ENCODE measurements at regions not wholly inside any gene's neighbourhood (a gene's known extent, or its start where the extent isn't known, plus 50 kb on each side); places are given as distances from the start of the nearest gene placed in this dataset.

GRCh38 chr1:221162352-221162751 lies 283.1 kb downstream of the HLX start:
- no peaks in the 10 kb centered on the region for H4K20me1 ChIP-seq (ENCODE audit: control insufficient read depth, insufficient read depth)
- intact Hi-C loops (cut with micrococcal nuclease; ENCODE audit: unreplicated experiment) (no loop called here), in situ Hi-C loops (cut with MboI) (no loop called here)
- ATAC-seq (no peak), FAIRE-seq (no peak), DNase-seq (ENCODE audit: low read depth, low spot score) (no peak)
- ChIA-PET CTCF (interaction anchor here (1.4 to 1.6 kb wide), 2 partner anchors 41 to 93 kb away, joined by 3 to 7 read pairs; no protein-coding TSS in a partner anchor), RAD21 (ENCODE audit: unreplicated experiment) (interaction anchor here (1.0 kb wide), 1 partner anchor 93 kb away, joined by 3 read pairs; no protein-coding TSS in a partner anchor), SMC1A (ENCODE audit: uncharacterized antibody, unreplicated experiment) (interaction anchor here (0.6 to 5.7 kb wide), 9 partner anchors 9 to 612 kb away, joined by 3 to 21 read pairs (median 3); no protein-coding TSS in a partner anchor), POLR2A (interaction anchor here (1.5 kb wide), 1 partner anchor 93 kb away, joined by 4 read pairs; no protein-coding TSS in a partner anchor)
- H3K4me1 ChIP-seq (ENCODE audit: control insufficient read depth, insufficient read depth, low read length): peaks cover 7% of the 10 kb centered on the region
- no peaks in the 10 kb centered on the region for H3K79me2 ChIP-seq (ENCODE audit: control insufficient read depth, insufficient read depth, low read length)
- H2AFZ ChIP-seq (ENCODE audit: control insufficient read depth, low read depth, low read length): no peak overlapping the region
- no peak overlapping the region for H3K9ac ChIP-seq (ENCODE audit: control insufficient read depth, insufficient read depth, low read length)
- WGBS (ENCODE audit: insufficient coverage, insufficient replicate concordance, low lambda C conversion rate, missing lambda C conversion rate): 41% methylated on average over 2 of the region's 2 CpGs
- H3K9me3 ChIP-seq (replicated peaks; ENCODE audit: control insufficient read depth, insufficient read depth, low read length): no peaks in the 10 kb centered on the region; the same call in 2 of the 3 replicates
- TF ChIP-seq ATF7 (IDR thresholded peaks at IDR 0.05; ENCODE audit: low read depth) (no peak), SMARCA5 (IDR thresholded peaks at IDR 0.05) (no peak), PML (IDR thresholded peaks at IDR 0.05; ENCODE audit: low read length) (no peak)
- no peak overlapping the region for H3K4me3 ChIP-seq
- no peak overlapping the region for H3K4me2 ChIP-seq (ENCODE audit: control insufficient read depth, insufficient read depth)
- H3K36me3 ChIP-seq (ENCODE audit: control insufficient read depth in 2 of 2, insufficient read depth in 2 of 2, low read length in 1 of 2): no peaks in the 10 kb centered on the region
- no TSS peak for BruUV-seq (replicated peaks)
- no peak overlapping the region for H3K27ac ChIP-seq (ENCODE audit: control insufficient read depth, insufficient read depth)
- H3K27me3 ChIP-seq (replicated peaks in 1 of 2; ENCODE audit: control insufficient read depth in 2 of 2, insufficient read depth in 2 of 2, low read length in 1 of 2): 0 out of 4 replicates have a peak, but pooled peaks cover 0 to 2% of the 10 kb centered on the region in 2 experiments

GRCh38 chr1:221162939-221163338 lies 283.7 kb downstream of the HLX start:
- RAD21 ChIA-PET (ENCODE audit: unreplicated experiment): interaction anchor here (0.6 to 1.7 kb wide), 4 partner anchors 29 to 117 kb away, joined by 3 to 5 read pairs (median 3); no protein-coding TSS in a partner anchor
- no peaks in the 10 kb centered on the region for H3K36me3 ChIP-seq (ENCODE audit: control insufficient read depth in 2 of 2, insufficient read depth in 2 of 2, low read length in 1 of 2)
- H2AFZ ChIP-seq (ENCODE audit: control insufficient read depth, low read depth, low read length): no peak overlapping the region
- 0 out of 4 replicates have a peak, but pooled peaks cover 0 to 2% of the 10 kb centered on the region in 2 experiments for H3K27me3 ChIP-seq (replicated peaks in 1 of 2; ENCODE audit: control insufficient read depth in 2 of 2, insufficient read depth in 2 of 2, low read length in 1 of 2)
- no peaks in the 10 kb centered on the region; the same call in 2 of the 3 replicates for H3K9me3 ChIP-seq (replicated peaks; ENCODE audit: control insufficient read depth, insufficient read depth, low read length)
- BruUV-seq (replicated peaks): no TSS peak
- ATAC-seq (no peak), FAIRE-seq (no peak), DNase-seq (ENCODE audit: low read depth, low spot score) (no peak)
- no peaks in the 10 kb centered on the region for H3K79me2 ChIP-seq (ENCODE audit: control insufficient read depth, insufficient read depth, low read length)
- TF ChIP-seq RAD51 (IDR thresholded peaks at IDR 0.05) (no peak), NKRF (conservative IDR thresholded peaks at IDR 0.05) (no peak), MYB (IDR thresholded peaks at IDR 0.05; ENCODE audit: borderline replicate concordance, low read depth, low read length) (no peak)
- no peaks in the 10 kb centered on the region for H4K20me1 ChIP-seq (ENCODE audit: control insufficient read depth, insufficient read depth)
- H3K4me2 ChIP-seq (ENCODE audit: control insufficient read depth, insufficient read depth): no peak overlapping the region
- WGBS (ENCODE audit: insufficient coverage, insufficient replicate concordance, low lambda C conversion rate, missing lambda C conversion rate): 81% methylated on average over 2 of the region's 2 CpGs
- intact Hi-C loops (cut with micrococcal nuclease; ENCODE audit: unreplicated experiment): no loop called here
- peaks cover 13% of the 10 kb centered on the region for H3K4me1 ChIP-seq (ENCODE audit: control insufficient read depth, insufficient read depth, low read length)
- no peak overlapping the region for H3K4me3 ChIP-seq
- POLR2A ChIA-PET: interaction anchor here (1.9 kb wide), 1 partner anchor 12 kb away, joined by 6 read pairs; no protein-coding TSS in a partner anchor
- H3K27ac ChIP-seq (ENCODE audit: control insufficient read depth, insufficient read depth): no peak overlapping the region
- CTCF ChIA-PET: interaction anchor here (0.9 to 1.6 kb wide), 2 partner anchors 41 to 93 kb away, joined by 3 to 7 read pairs; no protein-coding TSS in a partner anchor
- in situ Hi-C loops (cut with MboI): no loop called here
- SMC1A ChIA-PET (ENCODE audit: uncharacterized antibody, unreplicated experiment): interaction anchor here (0.8 to 5.7 kb wide), 7 partner anchors 12 to 117 kb away, joined by 3 to 21 read pairs (median 4); no protein-coding TSS in a partner anchor
- no peak overlapping the region for H3K9ac ChIP-seq (ENCODE audit: control insufficient read depth, insufficient read depth, low read length)
